BLaER1 treated with 17β-estradiol and CSF1 and Interleukin-3, amounts not matched to agents 10 nM and 100 nM (cell line): ENCODE measurements at regions not wholly inside any gene's neighbourhood (a gene's known extent, or its start where the extent isn't known, plus 50 kb on each side); places are given as distances from the start of the nearest gene placed in this dataset.
"Not testable (repeated sequence)": the region's sequence is repeated elsewhere in the genome, so short reads cannot be mapped to it uniquely, and the experiment has no call there.

ENCODE experiments used
- H3K27ac ChIP-seq, 11 experiments: shearing (Covaris generic); formaldehyde crosslinking; 2 replicates each; pipeline ENCODE4 v1.8.1; 2022
- H3K27me3 ChIP-seq, 11 experiments: shearing (Covaris generic); formaldehyde crosslinking; 2 replicates each; pipeline ENCODE4 v1.8.1; 2022
- H3K36me3 ChIP-seq, 11 experiments: shearing (Covaris generic); formaldehyde crosslinking; 2 replicates each; pipeline ENCODE4 v1.8.1; 2022
- H3K4me1 ChIP-seq, 10 experiments: shearing (Covaris generic); formaldehyde crosslinking; 2 replicates each; pipeline ENCODE4 v1.8.1; 2022
- H3K4me2 ChIP-seq, 11 experiments: shearing (Covaris generic); formaldehyde crosslinking; 2 replicates each; pipeline ENCODE4 v1.8.1; 2022
- H3K4me3 ChIP-seq, 10 experiments: shearing (Covaris generic); formaldehyde crosslinking; 2 replicates each; pipeline ENCODE4 v1.8.1; 2022
- H3K9ac ChIP-seq, 11 experiments: shearing (Covaris generic); formaldehyde crosslinking; 2 replicates each; pipeline ENCODE4 v1.8.1; 2022
- H3K9me3 ChIP-seq, 11 experiments: shearing (Covaris generic); formaldehyde crosslinking; replicated peaks in 1 of 11; 2 replicates each; pipeline ENCODE4 v1.8.1; 2022
- H4K20me1 ChIP-seq, 11 experiments: shearing (Covaris generic); formaldehyde crosslinking; 2 replicates each; pipeline ENCODE4 v1.8.1; 2022
- Cebpa-rat ChIP-seq, 11 experiments: shearing (Covaris generic); IDR thresholded peaks; 2 replicates each; pipeline ENCODE4 v1.8.1; 2022

DNA sequence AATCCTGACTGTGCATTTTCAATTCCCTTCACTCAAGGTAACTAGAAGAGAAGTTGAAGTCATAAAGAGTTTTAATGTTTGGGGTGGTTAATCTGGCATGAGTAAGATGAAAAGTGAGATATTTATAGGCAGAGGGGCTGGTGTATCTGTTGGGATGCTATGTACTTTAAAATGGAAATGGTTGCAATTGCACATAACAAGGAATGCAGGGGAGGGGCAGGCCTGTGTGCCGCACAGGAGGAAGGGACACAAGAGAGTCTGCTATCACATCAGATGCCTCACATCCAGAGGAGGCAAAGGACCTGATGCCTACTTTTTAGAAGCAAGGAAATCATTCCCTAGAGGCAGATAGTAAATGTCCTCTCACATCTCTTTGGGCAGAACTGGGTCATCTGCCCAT lies 55.5 kb upstream of the OSMR start:
- Histone ChIP-seq H3K36me3 (no peaks in the 10 kb centered on the region), H4K20me1 (no peaks in the 10 kb centered on the region), H3K4me2 (peak overlapping the region in 3 of 11 experiments; percentile 21 to 30 (median 29); a peak in 4 of 22 replicates), H3K27me3 (peaks cover 0 to 33% (median 0%) of the 10 kb centered on the region in 11 experiments; a peak in 4 of 22 replicates), H3K4me3 (no peak overlapping the region), H3K4me1 (peaks cover 0 to 10% (median 0%) of the 10 kb centered on the region in 10 experiments; a peak in 4 of 20 replicates), H3K27ac (no peak overlapping the region), H3K9ac (no peak overlapping the region), H3K9me3 (peaks cover 8 to 23% (median 15%) of the 10 kb centered on the region in 11 experiments; a peak in 19 of 22 replicates)
- TF ChIP-seq Cebpa-rat (IDR thresholded peaks at IDR 0.05) = no peak

GRCh38 chr5:38790891-38791290 lies 54.9 kb upstream of the OSMR start:
- Histone ChIP-seq H3K9ac (no peak overlapping the region), H3K4me1 (peaks cover 0 to 16% (median under 1%) of the 10 kb centered on the region in 10 experiments; a peak in 9 of 20 replicates), H3K9me3 (peaks cover 8 to 17% (median 14%) of the 10 kb centered on the region in 11 experiments; a peak in 19 of 22 replicates), H3K27me3 (peaks cover 0 to 39% (median 0%) of the 10 kb centered on the region in 11 experiments; a peak in 4 of 22 replicates), H4K20me1 (no peaks in the 10 kb centered on the region), H3K4me3 (no peak overlapping the region), H3K36me3 (no peaks in the 10 kb centered on the region), H3K4me2 (no peak overlapping the region), H3K27ac (no peak overlapping the region)
- TF ChIP-seq Cebpa-rat (IDR thresholded peaks at IDR 0.05) = no peak

GRCh38 chr5:38793099-38793498 lies 52.7 kb upstream of the OSMR start:
- Histone ChIP-seq H4K20me1 (no peaks in the 10 kb centered on the region), H3K27me3 (peaks cover 0 to 51% (median 0%) of the 10 kb centered on the region in 11 experiments; a peak in 4 of 22 replicates), H3K4me3 (no peak overlapping the region), H3K36me3 (no peaks in the 10 kb centered on the region), H3K9me3 (no peaks in the 10 kb centered on the region), H3K27ac (no peak overlapping the region), H3K9ac (no peak overlapping the region), H3K4me1 (peaks cover 0 to 28% (median 4%) of the 10 kb centered on the region in 10 experiments; a peak in 9 of 20 replicates), H3K4me2 (no peak overlapping the region)
- no peak for TF ChIP-seq Cebpa-rat (IDR thresholded peaks at IDR 0.05)

DNA sequence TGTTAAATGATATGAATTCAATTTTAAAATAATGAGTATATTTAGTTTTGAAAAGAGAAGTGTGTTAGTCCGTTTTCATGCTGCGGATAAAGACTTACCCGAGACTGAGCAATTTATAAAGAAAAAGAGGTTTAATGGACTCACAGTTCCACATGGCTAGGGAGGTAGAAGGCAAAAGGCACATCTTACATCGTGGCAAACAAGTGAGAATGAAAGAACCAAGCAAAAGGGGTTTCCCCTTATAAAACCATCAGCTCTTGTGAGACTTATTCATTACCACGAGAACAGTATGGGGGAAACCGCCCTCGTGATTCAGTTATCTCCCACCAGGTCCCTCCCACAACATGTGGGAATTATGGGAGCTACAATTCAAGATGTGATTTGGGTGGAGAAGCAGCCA lies 51.8 kb upstream of the OSMR start:
- H4K20me1 ChIP-seq, H3K4me3 ChIP-seq, H3K27ac ChIP-seq, H3K9me3 ChIP-seq, H3K4me2 ChIP-seq, H3K9ac ChIP-seq, H3K36me3 ChIP-seq: not testable (repeated sequence)
- peaks cover 0 to 28% (median 4%) of the 10 kb centered on the region in 10 experiments; a peak in 9 of 20 replicates for H3K4me1 ChIP-seq
- peaks cover 0 to 53% (median 0%) of the 10 kb centered on the region in 11 experiments; a peak in 4 of 22 replicates for H3K27me3 ChIP-seq

DNA sequence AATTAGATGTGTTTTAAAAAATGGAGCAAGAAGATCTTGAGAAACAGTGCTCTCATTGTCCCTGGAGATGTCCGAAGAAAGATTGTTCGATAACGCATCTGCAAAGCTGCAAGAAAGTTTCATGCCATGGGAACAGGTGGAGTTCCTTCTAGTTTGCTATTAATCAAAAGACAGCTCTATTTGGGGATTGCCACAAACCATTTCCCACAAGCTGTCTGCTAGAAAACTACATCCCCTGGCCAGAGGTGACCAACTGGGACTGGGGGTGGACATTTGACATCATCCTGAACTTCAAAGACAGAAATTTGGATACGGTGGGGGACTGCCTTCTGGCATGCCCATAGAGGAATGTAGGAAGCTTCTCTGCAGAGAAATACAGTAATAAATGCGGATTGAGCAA lies 50.8 kb upstream of the OSMR start:
- Histone ChIP-seq H3K4me3 (no peak overlapping the region), H3K27ac (no peak overlapping the region), H4K20me1 (no peaks in the 10 kb centered on the region), H3K9me3 (no peaks in the 10 kb centered on the region), H3K27me3 (peaks cover 0 to 62% (median 0%) of the 10 kb centered on the region in 11 experiments; a peak in 4 of 22 replicates), H3K36me3 (no peaks in the 10 kb centered on the region), H3K4me2 (no peak overlapping the region), H3K9ac (no peak overlapping the region), H3K4me1 (peaks cover 0 to 25% (median 4%) of the 10 kb centered on the region in 10 experiments; a peak in 9 of 20 replicates)
- TF ChIP-seq Cebpa-rat (IDR thresholded peaks at IDR 0.05) = no peak

DNA sequence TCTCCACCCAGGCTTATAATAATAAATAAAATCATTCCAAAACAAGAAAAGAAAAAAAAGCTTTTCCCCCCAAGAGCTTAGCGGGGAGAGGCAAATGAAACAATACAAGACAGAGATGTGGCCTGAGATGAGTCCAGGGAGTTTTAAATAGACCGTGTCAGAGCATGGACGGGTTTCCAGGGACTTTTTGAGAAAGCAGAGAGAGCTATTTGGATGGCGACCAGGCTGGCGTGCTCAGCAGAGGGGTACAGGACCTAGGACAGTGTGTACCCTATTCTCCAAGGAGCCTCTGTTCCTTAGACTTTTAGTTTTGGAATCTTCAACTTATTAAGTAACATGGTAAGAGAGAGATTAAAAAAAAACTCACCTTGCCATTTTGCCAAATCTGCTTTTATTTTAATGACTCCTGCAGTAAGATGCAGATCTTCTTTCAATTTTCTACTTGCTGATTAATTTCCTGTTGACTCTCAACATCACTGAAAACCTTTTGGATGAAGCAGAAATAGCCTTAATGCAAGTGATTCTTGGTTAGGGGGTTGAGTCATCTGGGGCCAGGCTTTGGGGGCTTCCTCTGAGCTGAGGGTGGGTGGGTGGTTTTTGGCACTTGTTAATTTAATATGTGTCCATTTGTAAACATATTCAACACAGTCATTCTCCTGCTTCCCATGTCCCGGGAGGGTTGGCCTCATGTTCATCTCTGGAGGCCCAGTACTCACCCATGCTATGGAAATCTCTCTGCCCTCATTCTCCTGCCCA lies 49.6 kb upstream of the OSMR start:
- H3K9ac ChIP-seq = no peak overlapping the region
- TF ChIP-seq Cebpa-rat (IDR thresholded peaks at IDR 0.05) = no peak
- no peaks in the 10 kb centered on the region for H3K36me3 ChIP-seq
- H3K27ac ChIP-seq = no peak overlapping the region
- H3K4me2 ChIP-seq = peak overlapping the region in 4 of 11 experiments; percentile 28 to 75 (median 42); a peak in 7 of 22 replicates
- H4K20me1 ChIP-seq = no peaks in the 10 kb centered on the region
- peaks cover 0 to 71% (median 0%) of the 10 kb centered on the region in 11 experiments; a peak in 4 of 22 replicates for H3K27me3 ChIP-seq
- H3K4me3 ChIP-seq = no peak overlapping the region
- no peaks in the 10 kb centered on the region for H3K9me3 ChIP-seq
- peaks cover 0 to 27% (median 7%) of the 10 kb centered on the region in 10 experiments; a peak in 9 of 20 replicates for H3K4me1 ChIP-seq
